HG03521 (cell line): ENCODE measurements at regions not wholly inside any gene's neighbourhood (a gene's known extent, or its start where the extent isn't known, plus 50 kb on each side); places are given as distances from the start of the nearest gene placed in this dataset.
"Not testable (repeated sequence)": the region's sequence is repeated elsewhere in the genome, so short reads cannot be mapped to it uniquely, and the experiment has no call there.

ENCODE experiments used
- ATAC-seq: cut with Tn5 transposase; IDR thresholded peaks from one replicate; pipeline ENCODE4 v1.9.1; 2021; ENCODE audit warnings: mild to moderate bottlenecking, moderate library complexity; ENCODE audit not compliant: unreplicated experiment

DNA sequence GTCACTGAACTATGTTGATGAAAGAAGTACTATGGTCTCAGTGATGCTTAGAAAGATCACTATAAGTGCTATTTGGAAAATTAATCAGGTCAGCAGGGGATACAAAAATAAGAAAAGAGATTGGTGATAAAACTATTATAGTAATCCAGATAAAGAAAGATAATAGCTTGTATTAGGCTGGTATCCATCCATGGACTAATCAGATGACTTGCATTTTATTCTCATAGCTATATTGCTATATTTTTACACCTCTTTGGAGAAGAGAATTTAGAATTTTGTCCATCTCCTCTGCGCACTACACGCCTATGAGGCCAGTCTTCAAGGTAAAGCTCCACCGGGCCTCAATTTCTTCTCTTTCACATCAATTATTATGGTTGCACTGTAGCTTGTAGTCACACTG lies 635.1 kb upstream of the DDX18 start:
- no peak for ATAC-seq

DNA sequence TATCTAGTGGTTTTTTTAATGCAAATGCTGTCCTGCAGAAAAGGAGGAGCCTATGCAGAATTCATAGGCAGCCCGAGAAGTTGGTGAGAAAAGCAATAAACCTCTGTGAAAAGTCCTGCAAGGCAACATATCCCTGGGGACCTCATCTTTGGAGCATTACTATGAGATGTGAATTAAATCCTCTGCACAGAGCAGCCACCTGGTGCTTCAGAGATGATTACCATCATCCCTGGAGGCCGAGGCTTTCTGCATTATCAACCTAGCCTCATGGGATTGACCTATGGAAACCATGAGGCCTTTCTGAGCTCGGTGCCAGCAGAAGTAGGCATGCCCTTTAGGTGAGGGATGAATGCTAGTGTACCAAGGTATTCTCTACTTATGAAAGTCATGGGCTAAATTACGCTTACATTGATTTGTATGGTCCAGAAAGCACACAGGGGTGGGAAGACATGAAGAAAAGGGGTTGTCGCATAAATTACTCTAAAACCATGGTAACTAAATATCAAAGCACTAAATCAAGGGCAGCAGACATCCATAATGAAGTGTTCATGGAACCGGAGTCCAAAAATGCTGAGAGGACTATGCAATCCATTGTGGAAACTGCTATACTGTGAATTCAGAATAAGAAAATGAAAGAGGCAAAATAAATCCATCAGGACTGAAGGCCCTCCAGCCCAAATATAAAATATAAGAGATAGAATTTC lies 623.5 kb upstream of the DDX18 start:
- ATAC-seq, result no peak

DNA sequence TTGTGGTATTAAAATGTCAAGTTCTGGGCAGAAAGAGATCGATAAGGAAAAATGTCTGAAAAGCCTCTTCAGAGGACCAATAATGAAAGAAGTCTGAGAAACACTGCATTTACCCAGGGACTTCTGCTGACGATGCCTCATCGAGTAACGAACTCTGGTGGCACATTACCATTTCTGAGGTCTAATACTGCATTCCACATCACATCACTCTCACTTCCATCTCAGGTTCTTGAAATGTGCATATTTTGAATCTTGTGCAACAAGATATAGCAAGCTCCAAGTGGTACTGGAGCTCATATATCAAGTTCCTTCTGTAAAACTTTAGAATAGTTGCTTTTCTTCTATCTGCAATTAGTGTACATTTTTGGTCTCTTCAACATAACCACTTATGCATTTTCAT lies 619.1 kb upstream of the DDX18 start:
- no peak for ATAC-seq

DNA sequence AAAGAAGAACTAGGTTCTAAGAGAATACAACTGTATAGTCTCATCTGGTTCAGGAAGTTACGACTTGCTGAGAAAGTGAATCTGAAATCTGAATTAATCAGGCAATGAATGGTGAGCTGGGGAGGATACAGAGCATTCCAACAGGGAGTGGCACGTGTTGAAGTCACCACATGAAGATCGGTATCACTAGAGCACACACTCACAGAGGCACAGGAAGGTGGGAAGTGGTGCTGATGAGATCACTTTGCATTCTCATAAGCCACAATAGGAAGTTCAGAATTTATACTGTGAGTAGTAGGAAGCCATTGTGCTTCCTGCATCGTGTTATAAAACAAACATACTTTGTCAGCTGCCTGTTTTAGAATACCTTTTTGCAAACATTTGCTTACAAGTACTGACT lies 615.0 kb upstream of the DDX18 start:
- no peak for ATAC-seq

DNA sequence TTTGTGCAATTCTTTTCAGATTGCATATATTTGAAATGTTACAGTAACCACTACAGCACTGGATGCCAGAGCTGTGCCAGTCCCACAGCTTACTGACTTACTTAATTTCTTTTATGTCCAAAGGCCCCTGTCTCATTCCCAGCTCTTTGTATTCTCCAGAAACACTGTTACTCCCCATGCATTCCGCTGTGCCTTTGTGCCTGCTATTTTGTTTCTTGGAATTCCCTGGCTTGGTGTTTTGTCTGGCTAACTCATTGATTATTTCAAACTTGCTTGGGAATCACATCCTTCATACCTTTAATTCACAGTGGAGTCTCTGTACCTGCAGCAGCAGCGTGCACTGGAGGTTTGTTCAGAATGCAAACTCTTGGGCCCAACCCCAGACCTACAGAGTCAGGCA lies 601.9 kb upstream of the DDX18 start:
- no peak for ATAC-seq

DNA sequence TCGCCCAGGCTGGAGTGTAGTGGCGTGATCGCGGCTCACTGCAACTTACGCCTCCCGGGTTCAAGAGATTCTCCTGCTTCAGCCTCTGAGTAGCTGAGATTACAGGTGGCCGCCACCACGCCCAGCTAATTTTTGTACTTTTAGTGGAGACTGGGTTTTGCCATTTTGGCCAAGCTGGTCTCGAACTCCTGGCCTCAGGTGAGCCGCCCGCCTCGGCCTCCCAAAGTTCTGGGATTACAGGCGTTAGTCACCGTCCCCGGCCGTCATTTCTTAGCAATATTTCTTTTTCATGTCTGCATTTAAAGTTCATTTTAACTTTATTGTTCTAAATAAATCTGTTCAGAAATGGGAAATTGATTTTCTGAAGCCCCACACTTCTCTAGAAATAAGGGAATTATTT lies 597.3 kb upstream of the DDX18 start:
- no peak for ATAC-seq

DNA sequence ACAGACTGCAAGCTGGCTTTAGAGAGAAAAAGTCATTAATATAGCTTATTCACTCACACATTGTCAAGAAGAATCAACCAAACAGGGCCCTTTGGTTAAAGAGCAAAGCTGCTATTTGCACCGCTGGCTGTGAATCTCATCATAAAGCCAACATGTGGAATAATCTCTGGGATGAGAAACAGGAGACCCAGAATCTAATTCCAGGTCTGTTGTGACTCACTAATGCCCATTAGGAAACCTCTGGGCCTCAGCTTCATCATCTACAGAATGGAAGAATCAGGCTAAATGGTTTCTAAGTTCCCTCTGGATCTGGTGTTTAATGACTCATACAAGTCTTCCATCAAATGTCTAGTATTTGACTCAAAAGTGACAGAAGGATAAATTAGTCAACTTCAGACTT lies 591.7 kb upstream of the DDX18 start:
- no peak for ATAC-seq

DNA sequence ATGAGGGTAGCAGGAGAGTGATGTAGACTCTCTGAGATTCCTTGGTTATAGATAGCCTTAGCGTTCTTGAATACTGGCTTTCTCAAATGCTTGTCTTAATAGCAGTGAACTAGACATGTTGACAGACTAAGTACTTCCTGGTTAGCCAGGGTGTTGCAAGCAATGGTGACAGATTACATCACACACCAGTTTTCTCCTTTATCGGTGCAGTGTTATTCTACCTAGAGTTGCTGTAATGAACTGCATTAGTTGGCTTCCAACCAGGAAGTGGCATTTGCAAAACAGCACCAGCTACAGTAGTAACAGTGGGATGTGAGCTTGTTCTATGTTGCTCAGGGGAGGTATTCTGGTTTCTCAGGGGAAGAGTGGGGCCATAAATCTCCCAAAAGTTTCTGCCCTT lies 582.2 kb upstream of the DDX18 start:
- no peak for ATAC-seq

DNA sequence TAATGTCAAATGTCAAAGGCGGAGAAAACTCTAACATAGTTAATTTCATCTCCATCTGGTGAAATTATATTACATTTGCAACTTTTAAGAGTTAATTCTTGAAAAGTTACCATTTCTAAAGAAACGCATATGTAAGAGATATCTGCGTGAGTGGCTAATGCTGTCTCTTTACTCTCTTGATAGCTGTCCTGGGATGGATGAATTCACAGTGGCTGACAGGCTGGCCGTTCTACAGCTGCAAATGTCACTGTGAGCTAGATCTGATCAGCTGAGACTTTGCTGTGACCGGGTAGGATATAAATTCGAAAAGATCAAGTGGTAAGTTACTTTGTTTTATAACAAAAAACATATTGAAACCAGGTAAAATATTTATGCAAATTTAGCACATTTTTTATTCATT lies 557.1 kb upstream of the DDX18 start:
- no peak for ATAC-seq

DNA sequence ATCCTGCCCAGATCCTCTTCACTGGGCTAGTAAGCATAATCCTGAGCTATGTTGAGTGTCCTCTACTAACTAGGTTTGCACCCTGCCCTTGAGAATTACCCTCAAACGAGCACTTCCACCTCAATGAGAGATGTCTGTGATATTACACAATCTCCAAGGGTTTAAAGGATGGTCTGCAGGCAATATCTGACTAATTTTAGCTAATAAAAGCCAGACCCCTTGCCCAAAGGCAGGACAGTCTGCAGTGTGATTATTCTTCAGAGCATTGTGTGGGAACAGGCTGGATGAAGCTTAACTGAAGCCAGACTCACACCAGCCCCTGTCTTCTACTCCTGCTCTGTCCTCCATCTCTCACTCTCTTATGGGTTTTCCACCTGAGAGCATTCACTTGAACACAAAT lies 544.9 kb upstream of the DDX18 start:
- ATAC-seq, result no peak

DNA sequence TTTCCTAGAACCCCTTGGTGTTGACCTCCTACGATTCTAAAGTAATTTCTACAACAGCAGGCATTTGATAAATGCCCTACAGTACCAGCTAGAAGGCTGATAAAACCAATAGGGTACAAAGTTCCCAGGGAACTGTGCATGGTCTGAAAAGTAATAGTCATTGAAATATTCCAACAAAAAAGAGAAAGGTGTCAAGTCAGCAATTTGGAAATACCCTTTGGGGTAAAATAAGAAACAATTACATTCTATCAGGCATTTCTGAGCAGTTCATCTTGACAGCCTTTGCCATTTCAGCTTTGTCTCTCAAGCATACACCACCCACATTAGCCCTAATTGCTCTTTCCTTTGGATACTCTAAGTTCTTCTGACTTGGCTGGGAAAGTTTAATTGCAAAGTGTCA lies 542.9 kb upstream of the DDX18 start:
- ATAC-seq, result no peak

DNA sequence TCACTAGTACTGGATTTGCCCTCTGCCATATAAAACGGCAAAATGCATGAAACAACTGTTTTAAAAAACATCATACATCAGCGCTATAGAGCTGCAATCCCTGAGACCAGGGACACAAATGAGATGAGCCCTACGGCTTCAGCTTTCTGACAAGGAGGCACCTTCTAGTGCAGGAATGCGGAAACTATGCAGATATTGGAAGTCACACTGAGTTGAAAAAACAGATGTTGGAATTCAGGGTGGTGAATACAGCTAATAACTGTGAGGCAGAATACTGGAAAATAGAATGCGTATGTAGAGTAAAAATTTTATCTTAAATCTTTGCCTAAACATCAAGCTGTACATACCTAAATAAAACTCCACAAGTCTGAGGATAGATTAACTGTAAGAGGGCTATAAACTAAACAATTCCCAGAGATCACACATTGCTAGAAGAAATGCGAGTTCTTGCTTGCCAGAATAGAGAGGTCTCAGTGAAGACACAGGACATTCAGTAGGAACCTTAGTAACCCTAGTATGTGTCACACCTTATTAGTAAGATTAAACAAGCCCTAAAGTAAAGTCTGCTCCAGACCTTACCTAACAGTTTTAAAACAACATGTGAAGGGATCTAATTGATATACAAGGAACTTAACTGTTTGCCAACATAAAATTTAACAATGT lies 541.4 kb upstream of the DDX18 start:
- no peak for ATAC-seq

DNA sequence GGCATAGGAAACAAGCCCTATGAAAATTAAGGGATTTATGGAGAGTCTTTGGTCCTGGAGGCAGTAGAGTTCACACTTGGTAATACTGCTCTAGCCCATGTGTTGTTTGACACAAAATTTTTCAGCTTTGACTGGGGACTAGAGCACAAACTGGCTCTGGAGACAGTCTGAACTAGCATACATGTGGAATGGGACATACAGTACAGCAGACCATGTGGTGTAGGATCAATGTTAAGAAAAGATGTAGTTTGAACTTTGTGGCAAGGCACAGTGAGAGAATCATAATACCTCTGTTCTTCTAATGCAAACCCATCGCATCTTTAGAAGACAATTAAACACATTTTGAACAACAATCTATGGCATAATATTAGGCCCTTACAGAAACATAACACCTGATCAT lies 521.5 kb upstream of the DDX18 start:
- no peak for ATAC-seq

DNA sequence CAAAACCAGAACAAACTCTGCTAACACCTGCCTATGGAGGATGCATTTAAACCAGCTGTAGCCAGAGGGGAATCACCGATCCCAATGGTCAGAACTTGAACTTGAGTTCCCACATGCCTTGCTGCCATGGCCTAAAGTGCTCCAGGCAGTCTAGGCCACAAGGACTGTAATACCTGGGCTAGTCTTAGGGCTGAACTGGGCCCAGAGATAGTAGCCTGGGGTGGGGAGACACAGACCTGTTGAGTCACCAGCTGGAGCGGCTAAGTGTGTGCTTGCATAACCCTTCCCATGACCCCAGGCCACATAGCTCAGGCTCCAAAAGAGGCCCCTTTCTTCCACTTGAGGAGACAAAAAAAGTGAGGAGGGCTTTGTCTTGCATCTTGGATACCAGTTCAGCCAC lies 515.0 kb upstream of the DDX18 start:
- ATAC-seq, result no peak

DNA sequence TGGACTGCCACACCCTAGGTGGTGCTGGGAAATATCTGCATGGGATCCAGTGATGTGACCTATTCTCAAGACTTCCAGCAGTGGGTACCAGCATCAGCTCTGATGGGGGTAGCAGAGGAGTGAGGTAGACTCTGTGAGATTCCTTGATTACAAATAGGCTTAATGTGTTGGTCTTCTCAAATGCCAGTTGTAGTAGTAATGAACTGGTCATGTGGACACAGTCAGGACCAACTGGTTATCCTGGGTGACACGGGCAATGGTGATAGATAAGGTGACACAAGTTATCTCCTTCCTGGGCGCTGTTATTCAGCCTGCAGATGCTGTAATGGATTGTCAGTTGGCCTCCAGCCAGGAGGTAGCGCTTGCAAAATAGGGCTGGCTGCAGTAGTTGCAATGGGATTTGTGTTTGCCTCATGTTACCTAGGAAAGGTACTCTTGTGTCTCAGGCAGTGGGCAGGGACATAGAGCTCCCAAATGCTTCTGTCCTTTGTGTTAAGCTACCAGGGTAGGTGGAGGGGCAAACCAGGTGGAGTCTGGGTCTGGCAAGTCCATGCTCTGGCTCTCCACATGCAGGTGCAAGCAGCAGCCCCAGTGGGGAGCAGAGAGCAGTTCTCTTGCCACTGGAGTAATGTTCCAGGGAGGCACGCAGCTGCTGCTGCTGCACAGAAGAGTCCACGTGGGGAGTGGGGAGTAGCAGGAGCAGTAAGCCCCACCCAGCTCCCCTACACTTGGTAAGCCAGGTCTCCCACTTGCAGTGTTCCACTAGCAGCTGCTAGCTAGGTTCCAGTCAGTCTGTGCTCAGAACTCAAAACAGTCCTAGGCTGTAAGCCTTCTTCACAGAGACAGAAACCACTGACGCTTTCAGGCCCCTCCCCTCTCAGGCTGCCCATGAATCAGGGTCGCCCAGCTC lies 505.4 kb upstream of the DDX18 start:
- no peak for ATAC-seq

DNA sequence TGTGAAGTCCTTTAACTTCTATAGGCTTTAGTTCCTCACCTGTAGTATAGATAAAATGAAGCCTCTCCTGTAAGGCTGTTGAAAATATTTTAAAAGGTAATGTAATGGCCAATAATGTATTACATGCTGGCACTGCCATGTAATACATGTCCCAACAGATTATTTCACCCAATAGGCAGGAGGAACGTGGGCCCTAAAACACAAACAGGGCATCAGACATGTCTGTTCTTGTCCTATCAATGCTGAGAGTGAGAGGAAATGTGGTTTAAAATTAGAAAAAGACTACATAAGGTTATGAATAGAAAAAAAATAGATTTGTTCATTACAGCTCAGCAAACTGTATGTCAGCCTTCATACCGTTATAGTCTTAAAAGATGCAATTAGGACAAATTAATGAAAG lies 492.7 kb upstream of the DDX18 start:
- no peak for ATAC-seq

DNA sequence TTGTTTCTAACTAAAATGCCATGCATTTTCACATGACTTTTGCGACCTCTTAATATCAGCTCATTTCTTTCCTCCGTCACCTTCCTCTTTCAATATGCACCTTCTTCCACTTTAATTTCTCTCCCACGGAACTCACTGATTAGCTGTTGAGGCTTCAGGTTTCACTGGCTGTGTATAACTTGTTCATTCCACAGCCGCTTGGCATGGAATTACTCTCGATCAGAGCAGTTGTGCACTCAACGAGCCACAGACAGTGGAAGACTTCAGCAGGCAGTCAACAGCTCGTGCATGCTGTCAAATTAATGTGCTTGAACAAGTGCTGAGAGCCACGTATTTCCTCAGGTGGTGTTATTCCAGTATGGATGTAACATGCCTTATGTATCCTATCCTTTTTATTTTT lies 491.2 kb upstream of the DDX18 start:
- ATAC-seq, result no peak

DNA sequence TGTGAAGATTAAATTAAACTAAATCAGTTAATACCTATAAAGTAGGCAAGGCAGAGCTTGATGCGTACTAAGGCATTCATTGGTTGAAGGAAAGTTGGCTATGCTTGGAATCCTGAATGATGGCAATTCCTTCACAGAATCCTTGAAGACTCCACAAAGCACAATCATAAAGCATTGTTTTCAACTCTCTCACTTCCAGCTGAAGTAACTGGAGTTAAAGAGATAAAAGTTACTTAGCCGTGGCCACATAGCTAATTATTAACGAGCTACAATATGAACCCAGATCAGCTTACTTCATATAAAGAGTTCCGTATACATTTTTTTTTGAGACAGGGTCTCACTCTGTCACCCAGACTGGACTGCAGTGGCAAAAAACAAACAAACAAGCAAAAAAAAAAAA lies 483.9 kb upstream of the DDX18 start:
- ATAC-seq, result no peak

DNA sequence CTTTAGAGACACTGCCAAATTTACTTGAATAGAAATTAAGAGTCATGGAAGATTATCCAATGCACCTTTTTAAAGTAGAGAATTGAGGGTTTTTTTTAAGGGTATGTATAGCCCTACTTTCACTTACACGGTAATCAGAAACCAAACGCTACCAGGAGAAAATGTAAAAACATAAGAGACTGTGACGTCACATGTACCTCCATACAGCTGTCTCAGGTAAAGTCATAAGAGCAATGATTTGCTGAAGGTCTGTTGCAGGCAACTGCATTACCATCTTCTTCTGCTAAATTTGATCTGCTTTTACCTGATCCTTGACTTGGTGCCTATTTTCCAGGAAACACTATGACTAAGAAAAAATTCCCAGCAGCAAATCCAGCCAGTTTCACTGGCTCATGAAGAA lies 478.5 kb upstream of the DDX18 start:
- no peak for ATAC-seq

DNA sequence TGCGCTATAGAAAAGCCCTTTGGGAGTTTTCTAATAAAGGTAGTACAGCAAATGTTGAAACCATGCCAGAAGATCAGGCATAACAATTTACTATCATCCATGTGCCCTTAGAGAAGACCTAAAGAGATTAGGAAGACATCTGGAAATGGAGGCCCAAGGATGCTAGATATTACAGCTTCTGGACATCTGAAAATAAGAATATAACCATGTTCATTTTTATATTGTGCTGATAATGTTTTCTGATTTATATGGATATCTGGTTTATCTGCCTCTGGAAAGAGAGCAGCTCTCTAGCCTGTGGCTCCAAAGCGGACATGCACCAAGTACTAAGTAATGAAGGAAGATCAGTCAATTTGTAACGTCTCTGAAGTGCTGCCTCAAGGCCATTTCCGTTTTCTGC lies 478.0 kb upstream of the DDX18 start:
- no peak for ATAC-seq

DNA sequence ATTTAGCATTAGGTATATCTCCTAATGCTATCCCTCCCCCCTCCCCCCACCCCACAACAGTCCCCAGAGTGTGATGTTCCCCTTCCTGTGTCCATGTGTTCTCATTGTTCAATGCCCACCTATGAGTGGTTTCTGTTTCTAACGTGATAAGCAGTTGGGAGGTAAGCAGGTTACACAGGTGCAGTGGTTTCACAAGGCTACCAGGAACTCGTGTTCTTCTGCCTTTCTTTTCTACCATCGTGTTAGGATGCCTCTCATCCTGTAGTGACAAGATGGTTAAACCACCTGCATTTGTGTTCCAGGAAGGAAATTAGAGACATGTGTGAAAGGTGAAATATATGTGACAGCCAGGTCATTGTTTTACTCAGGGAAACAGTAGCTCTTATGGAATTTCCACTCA lies 476.5 kb upstream of the DDX18 start:
- ATAC-seq, result not testable (repeated sequence)

DNA sequence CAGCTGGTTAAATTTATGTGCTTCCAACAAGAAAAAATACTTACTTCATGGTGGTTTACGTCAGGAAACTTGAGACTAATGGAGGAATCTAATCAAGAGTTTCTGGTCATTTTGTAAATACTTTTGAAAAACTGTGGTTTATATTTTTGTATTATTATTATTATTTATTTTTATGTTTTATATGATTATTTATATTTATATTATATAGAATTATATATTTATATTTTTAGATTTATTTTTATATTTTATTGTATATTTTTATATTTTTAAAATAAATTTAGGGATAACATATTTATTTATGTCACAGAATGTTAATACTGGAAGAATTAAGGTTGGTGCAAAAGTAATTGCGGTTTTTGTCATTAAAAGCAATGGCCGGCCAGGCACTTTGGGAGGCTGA lies 474.5 kb upstream of the DDX18 start:
- no peak for ATAC-seq
